GM19455 (cell line): ENCODE measurements at regions not wholly inside any gene's neighbourhood (a gene's known extent, or its start where the extent isn't known, plus 50 kb on each side); places are given as distances from the start of the nearest gene placed in this dataset.
"Not testable (repeated sequence)": the region's sequence is repeated elsewhere in the genome, so short reads cannot be mapped to it uniquely, and the experiment has no call there.

Experiments
- ATAC-seq: cut with Tn5 transposase; IDR thresholded peaks from one replicate; pipeline ENCODE4 v1.9.1; 2021; ENCODE audit not compliant: unreplicated experiment

DNA sequence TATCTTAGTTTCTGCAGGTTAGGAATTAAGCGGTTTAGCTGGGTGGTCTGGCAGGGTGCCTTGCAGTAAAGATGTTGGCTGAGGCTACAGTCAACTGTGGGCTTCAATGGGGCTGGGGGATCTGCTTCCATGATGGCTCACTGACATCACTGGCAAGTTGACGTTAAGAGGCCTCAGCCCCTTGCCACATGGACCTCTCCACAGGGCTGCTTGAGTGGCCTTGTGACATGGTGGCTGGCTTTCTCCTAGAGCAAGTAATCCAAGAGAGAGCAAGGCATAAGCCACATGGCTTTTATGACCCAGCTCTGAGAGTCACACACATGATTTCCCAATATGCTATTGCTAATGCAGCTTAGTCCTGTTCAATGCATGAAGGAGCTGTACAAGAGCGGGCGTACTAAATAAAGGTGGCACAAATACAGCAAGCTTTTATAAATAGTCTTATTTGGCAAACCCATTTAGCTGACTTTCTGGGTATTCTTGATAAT is 109.1 kb downstream of the SEPTIN7 start:
- ATAC-seq = no peak

DNA sequence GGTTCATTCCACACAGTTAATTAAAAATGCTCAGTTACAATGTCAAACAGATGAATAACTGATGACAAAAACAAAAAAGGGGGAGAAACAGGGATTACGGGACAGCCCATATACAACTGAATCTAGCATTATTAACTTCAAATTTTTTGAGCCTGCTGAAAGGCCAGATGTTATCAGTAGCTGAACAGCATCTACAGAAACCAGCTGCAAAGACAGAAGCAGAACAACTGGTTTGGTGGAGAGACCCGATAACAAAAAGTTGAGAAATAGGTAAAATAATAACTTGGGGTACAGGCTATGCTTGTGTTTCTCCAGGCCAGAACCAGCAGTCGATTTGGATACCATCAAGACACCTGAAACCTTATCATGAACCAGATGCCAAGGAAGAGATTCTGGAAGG is 109.8 kb downstream of the SEPTIN7 start:
- not testable (repeated sequence) for ATAC-seq

DNA sequence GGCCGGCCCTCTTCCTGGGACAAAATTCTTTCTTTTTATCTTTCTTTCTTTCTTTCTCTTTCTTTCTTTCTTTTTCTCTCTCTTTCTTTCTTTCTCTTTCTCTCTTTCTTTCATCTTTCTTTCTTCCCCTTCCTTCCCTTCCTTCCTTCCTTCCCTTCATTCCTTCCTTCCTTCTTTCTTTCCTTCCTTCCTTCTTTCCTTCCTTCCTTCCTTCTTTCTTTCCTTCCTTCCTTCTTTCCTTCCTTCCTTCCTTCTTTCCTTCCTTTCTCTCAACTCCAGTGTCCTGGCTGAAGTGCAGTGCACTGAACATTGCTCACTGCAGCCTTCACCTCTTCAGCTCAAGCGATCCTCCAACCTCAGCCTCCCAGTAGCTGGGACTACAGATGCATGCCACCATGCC is 112.5 kb downstream of the SEPTIN7 start:
- ATAC-seq = not testable (repeated sequence)

DNA sequence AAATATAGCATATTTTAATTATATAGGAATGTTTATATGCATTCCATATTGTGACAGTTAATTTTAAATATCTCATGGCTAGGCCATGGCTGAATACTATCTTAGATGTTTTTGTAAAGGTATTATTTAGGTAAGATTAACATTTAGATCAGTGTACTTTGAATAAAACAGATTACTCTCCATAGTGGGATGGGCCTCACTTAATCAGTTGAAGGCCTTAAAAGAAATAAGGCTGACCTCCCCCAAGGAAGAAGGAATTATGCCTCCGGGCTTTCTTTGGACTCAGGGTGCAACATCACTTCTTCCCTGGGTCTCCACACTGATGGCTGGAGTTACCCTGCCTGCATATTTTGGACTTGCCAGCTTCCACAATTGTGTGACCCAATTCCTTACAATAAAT is 113.4 kb downstream of the SEPTIN7 start:
- not testable (repeated sequence) for ATAC-seq

DNA sequence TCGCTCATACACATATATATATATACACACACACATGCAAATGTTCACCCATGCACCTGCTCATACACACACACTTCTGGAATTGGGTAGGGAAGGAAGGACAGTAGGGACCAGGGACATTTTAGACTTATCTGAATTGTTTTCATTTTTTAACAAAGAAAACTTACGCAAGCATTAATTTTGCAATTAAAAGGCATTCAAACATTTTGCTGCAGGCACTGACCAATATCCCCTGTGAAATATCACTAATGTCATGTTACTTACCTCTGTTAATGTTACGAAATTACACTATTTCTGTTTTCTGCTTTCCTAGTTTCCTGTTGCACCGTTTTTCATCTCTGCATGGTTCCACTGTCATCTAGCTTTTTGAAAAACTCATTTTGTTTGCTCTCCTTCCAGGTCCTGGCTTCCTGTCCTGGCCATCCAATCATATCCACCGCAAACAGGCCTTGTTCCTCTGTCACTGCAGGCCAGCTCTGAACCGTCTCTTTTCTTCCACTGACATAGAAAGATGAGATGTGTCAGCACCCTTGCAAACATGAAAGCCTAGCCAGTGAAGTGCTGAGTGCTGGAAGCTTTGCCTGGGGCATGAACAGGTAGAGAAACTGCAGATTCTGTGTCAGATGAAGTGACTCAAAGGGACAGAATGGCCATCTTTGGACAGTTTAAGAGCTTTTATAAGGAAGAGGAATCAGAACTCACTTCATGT is 114.5 kb downstream of the SEPTIN7 start:
- not testable (repeated sequence) for ATAC-seq

DNA sequence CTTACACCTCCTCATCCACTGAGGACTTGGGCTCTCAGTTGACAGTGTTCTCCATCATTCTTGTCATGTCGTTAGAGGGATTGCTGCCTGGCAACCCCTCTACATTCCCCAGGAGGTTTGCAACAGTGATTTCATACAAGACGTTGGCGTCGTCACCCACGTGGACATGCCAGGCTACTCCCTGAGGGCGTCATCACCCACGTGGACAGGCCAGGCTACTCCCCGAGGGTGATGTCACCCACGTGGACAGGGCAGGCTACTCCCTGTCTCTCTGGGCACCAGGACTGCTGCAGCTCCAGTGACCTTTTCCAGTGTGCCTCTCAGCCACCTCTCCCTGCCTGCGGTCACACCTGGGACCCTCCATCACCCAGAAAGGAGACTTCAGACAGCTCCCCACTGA is 117.4 kb downstream of the SEPTIN7 start:
- ATAC-seq = not testable (repeated sequence)

DNA sequence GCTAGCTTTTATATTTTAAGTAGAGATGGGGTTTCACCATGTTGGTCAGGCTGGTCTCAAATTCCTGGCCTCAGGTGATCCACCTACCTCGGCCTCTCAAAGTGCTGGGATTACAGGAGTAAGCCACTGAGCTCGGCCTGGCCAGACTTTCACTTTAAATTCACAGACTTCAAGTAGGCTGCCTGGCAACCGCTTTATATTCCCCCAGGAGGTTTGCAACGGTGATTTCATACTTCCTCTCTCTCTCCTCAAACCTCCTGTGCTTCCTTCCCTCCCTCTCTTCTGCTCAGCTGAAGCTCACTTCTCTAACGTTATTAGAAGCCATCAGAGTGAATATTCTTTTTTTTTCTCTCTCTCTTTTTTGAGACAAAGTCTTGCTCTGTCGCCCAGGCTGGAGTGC is 118.8 kb downstream of the SEPTIN7 start:
- not testable (repeated sequence) for ATAC-seq

DNA sequence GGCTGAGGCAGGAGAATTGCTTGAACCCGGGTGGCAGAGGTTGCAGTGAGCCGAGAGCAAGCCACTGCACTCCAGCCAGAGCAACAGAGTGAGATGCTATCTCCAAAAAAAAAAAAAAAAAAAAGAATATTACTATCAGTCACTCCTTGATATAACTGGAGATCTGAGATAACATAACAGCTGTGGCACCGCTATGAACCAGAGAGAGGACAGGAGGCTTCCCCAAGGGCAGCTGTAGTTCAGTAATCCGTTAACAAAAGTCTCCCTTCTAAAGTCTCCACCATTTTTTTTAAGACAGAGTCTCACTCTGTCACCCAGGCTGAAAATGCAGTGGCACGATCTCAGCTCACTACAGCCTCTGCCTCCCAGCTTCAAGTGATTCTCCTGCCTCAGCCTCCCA is 120.5 kb downstream of the SEPTIN7 start:
- not testable (repeated sequence) for ATAC-seq

DNA sequence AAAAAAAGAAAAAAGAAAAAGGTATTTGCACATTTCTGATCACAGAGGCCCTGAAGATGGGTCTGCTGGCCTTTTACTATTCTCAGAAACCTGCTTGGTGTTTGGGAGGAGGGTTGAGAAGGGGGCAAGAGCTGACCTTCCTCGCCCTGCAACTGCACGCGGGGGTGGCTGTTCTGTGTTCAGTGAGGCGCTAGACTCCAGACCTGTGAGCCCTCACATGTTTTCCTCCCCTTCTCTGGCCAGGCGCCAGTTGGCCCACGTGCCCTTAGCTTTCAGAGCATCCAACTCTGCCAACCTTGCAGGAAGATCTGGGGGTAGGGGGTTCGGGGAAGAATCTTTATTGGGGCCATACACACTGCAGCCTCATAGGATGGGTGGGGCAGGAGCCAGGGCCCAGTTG is 123.8 kb downstream of the SEPTIN7 start:
- not testable (repeated sequence) for ATAC-seq

DNA sequence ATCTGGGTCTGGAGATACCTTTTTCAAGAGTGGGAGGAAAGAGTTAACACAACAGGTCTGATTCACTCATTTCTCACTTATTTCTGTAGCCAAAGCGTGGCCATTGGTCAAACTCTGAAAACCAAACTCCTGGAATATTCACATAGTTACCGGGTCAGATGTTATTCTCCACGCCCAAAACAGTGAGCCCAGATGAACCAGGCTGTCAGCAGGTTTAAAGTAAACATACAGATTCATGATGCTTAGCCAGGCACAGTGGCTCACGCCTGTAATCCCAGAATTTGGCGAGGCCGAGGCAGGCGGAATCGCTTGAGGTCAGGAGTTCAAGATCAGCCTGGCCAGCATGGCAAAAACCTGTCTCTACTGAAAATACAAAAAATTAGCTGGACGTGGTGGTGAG is 126.1 kb downstream of the SEPTIN7 start:
- not testable (repeated sequence) for ATAC-seq

DNA sequence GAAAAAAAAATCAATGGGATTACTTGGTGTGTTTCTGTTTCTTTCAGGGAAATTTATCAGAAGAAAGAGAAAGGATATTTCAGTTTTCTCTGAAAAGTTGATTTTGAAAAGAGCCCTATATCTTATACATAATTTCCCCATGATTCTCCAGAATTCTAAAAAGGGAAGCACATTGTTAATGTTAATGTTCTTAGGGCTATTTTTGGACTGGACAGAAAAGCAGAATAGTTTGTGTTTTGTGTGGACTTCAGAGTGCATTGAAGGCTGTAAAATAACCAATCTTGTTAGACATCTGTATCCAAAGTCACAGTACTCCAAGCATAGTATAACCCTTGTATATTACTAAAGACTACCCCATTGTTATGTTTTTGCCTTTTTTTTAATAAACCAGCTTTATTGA is 130.3 kb downstream of the SEPTIN7 start:
- not testable (repeated sequence) for ATAC-seq

DNA sequence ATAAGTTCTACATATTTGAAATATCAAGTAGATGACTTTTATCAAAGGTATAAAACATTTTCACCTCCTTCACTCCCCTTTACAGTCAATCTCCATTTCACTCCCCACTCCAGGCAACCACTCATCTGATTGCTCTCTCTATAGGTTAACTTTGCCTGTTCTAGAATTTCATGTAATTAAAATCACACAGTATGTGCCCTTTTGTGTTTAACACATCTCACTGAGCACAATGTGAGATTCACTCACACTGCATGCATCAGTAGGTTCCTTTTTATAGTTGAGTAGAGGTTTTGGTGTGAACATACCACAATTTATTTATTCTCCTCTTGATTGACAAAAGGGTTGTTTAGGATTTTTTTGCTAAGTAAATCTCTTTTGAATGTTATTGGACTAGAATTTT is 130.7 kb downstream of the SEPTIN7 start:
- not testable (repeated sequence) for ATAC-seq

DNA sequence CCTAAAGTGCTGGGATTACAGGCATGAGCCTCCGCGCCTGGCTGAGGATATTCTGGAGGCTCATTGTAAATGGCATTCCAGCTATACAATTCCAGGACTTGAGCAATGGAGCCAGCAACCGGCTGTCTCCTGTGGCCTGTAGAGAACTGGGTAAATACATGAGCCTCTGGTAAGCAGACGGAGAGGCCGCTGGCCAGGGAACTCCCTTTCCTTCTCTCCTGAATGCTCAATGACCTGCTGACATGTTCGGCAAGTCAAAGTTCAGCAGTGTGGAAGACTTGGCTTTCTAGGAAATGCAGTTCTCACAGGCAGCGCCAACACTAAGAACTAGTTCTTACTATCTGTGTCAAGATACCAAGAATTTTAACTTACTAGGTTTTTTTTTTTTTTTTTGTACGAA is 139.8 kb downstream of the SEPTIN7 start:
- not testable (repeated sequence) for ATAC-seq

DNA sequence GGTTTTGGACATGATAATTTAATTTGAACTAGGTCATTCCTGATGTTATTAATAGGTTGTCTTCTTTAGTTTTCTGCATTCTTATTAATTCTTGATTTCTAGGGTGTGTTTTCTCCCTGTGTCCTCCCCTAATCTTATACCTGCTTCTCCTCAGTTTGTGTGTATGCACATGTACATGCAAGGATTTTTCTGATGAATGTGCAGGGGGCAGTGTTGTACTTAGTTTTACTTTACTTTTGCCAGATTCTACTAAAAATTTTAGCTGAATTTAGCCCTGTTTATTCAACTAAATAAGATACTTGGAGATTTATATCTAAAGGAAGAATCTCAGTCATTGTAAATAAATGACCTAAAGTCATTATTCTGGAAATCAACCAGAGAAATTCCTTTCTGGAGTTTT is 144.8 kb downstream of the SEPTIN7 start:
- not testable (repeated sequence) for ATAC-seq

DNA sequence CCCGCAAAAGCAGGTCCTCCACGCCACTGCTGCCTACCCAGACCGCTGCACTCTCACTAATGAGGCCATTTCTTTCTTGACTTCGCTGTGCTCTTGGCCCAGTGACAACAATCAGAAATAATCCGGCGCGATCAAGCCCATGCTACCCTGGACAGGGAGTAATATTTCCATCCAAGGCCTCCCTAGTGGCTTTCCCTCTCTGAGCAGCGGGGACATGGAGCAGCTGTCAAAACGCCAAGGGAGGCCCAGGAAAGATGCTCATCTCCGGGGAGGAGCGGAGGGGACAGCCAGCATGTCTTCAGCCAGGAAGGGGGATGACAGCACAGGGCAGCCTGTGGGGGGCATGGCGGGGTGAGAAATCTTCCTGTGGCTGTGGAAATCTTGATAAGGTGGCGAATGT is 154.9 kb downstream of the SEPTIN7 start:
- not testable (repeated sequence) for ATAC-seq

DNA sequence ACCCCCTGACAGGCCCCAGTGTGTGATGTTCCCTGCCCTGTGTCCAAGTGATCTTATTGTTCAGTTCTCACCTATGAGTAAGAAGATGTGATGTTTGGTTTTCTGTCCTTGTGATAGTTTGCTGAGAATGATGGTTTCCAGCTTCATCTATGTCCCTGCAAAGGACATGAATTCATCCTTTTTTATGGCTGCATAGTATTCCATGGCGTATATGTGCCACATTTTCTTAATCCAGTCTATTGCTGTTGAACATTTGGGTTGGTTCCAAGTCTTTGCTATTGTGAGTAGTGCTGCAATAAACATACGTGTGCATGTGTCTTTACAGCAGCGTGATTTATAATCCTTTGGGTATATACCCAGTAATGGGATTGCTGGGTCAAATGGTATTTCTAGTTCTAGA is 156.1 kb downstream of the SEPTIN7 start:
- ATAC-seq = not testable (repeated sequence)

DNA sequence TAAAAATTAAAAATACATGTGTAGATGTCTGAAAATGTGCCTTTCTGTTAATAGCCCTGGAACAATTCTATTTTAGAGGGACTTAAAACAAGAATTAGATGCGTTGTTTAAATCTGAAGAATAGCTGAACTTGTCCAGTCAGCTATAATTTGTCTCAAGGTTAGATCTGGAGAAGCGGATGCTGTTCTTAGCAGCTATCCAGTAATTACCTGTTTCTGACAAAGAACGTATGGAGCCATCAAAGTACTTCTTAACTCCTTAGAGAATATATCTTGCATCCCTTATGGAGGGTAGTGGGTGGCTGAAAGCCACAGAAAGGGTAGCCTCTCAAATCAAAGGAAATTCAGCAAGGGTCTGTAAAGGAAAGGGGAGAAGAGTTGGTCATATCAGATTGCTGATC is 160.4 kb downstream of the SEPTIN7 start:
- not testable (repeated sequence) for ATAC-seq

DNA sequence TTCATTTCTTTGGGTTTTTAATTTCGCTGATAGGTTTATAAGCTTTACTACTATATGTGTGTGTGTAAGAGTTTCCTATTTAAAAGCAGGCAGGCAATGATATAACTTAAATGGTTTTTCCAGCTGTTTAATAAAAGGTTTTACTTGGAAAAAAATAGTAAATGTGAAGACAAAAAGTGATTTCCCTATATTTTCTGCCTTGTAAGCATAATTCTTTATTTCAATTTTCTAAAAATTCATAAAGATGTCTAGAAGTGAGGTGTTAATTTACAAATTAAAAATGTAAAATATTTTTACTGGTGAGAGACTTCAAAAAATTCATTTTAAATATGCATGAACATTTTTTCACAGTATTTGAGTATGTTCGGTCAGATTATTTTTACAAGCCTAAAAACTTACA is 161.8 kb downstream of the SEPTIN7 start:
- not testable (repeated sequence) for ATAC-seq

DNA sequence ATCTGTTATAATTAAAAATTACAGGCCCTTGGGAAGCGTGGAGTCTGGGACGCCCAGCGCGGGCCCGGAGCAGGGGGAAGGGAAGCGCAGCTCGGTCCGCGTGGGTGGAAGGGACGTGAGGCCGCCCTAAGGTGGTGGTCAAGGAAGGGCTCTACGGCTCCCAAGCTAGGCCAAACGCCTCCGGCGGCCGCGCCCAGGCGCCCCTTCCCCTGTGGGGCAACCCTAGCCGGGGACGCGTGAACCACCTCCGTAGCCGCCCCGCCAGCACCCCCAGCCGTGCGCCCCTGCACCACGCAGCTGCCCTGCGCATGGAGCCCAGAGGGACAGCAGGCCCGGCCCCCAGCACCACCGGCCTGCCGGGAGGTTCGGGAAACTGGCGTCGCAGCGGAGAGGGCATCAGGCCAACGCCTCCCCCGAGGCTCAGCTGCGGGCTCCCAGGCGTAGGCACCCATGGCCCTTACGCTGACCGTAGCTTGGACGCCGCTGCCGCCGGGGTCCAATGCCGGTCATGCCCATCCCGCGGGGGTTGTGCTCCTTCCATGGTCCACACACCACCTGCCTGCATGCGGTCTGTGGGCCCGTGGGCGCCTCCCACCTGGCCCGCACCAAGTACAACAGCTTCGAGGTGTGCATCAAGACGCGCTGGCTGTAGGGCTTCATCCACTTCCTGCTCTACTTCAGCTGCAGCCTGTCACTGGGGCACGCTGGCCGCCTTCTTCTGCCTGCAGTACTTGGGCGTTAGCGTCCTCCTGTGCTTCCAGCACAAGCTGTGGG is 166.7 kb downstream of the SEPTIN7 start:
- no peak for ATAC-seq

DNA sequence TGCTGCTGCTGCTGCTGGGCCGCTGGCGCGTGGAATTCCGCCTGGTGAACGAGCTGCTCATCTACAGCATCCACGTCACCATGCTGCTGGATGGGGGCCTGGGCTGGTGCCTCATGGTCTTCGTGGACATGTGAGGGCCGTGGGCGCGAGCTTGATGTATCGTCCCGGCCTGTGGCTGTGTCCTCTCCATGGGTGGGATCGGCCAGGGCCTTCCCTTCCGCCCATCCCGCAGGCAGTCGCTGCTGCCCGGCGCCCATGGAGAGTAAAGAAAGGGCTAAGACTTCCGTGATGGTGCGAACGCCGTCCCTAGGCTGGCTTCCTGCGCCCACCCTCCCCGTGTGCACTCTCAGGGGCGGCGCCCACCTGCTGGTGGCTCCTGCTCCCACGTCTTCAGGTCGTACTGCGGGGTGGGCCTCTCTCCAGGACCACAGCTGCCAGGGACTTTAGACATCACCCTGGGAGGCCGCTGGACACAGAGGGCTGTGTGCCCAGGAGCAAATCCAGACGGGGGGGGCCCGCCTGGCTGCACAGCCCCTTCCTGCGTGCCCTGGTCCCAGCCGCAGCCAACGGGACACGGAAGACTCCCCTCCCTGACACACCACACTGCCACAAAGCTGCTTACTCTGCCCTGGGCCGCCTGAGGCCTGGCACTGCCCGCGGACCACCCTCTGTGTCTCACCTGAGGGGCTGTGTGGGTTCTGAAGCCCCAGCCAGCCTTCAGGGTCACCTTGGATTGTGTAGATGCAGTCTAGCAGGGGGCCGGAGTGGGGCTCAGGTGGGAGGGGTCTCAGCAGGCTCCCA is 167.5 kb downstream of the SEPTIN7 start:
- ATAC-seq = no peak

DNA sequence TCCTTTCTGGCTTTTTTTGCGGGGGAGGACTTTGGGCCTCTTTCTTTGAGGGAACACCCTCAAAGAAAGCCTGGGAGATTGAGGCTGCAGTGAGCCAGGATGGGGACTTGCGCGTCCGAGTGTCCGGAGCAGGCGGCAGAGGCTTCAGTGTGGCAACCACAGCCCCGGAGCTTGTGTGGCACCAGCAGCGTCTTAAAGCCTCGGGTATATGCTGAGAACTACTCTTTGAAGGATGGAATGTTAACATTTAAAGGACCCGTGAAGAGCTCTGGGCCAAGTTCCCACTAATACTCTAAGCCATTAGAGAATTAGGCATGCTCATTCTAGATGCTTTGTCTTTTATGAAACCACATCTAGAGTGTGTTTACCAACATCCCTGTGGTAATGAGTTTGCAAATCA is 168.2 kb downstream of the SEPTIN7 start:
- no peak for ATAC-seq
